ENCODE measurements at regions not wholly inside any gene's neighbourhood (a gene's known extent, or its start where the extent isn't known, plus 50 kb on each side); places are given as distances from the start of the nearest gene placed in this dataset.

DNA sequence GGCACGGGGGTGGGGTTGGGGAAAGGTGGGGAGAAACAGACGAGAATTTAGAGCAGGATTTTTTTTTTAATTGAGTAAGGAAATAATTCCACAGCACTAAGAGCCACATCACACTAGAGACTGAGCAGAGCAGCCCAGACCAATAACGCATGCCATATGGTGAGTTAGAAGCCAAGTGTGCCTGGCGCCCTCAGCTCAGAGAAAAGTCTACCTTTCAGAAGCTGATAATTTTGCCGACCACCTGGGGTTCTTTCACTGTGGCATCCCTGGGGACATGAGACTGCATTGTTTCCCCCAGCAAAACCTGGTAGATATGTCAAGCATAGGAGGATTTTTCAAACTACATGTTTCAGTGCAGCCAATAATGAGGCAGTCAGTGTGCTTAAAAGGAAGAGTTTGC is 516.8 kb downstream of the SMARCA1 start:
- Histone ChIP-seq H3K4me3 (ENCODE audit: control insufficient read depth in 2 of 3, extremely low read depth in 1 of 3, insufficient read depth in 2 of 3, low read depth in 1 of 3, low read length in 3 of 3) (no peak overlapping the region), H2AFZ (ENCODE audit: control insufficient read depth, low read length) (no peak overlapping the region), H3K27me3 (ENCODE audit: control insufficient read depth, extremely low read depth, insufficient read depth, low read length) (no peaks in the 10 kb centered on the region), H3K36me3 (ENCODE audit: control insufficient read depth in 2 of 2, extremely low read depth in 1 of 2, insufficient read depth in 2 of 2, low read length in 2 of 2) (no peaks in the 10 kb centered on the region), H3K4me1 (ENCODE audit: control insufficient read depth, extremely low read depth, insufficient read depth, low read length) (no peaks in the 10 kb centered on the region), H3K9me3 (ENCODE audit: control insufficient read depth, low read depth, low read length) (no peaks in the 10 kb centered on the region), H3K79me2 (ENCODE audit: control insufficient read depth, insufficient read depth, low read length) (no peaks in the 10 kb centered on the region), H3K9ac (ENCODE audit: control insufficient read depth, extremely low read depth, insufficient read depth, low read length) (no peak overlapping the region), H3K4me2 (ENCODE audit: control insufficient read depth, extremely low read depth, insufficient read depth, low read depth, low read length) (no peak overlapping the region), H4K20me1 (ENCODE audit: control insufficient read depth, extremely low read depth, insufficient read depth, low read length) (no peaks in the 10 kb centered on the region), H3K27ac (ENCODE audit: control insufficient read depth, insufficient read depth, low read length) (no peak overlapping the region), H3K9me1 (ENCODE audit: control insufficient read depth, extremely low read depth, insufficient read depth, low read length) (no peaks in the 10 kb centered on the region)
- no peak for FAIRE-seq
- no peak for TF ChIP-seq EZH2 (IDR thresholded peaks at IDR 0.05; ENCODE audit: low read length)
- TF ChIP-seq, protein P1, sequence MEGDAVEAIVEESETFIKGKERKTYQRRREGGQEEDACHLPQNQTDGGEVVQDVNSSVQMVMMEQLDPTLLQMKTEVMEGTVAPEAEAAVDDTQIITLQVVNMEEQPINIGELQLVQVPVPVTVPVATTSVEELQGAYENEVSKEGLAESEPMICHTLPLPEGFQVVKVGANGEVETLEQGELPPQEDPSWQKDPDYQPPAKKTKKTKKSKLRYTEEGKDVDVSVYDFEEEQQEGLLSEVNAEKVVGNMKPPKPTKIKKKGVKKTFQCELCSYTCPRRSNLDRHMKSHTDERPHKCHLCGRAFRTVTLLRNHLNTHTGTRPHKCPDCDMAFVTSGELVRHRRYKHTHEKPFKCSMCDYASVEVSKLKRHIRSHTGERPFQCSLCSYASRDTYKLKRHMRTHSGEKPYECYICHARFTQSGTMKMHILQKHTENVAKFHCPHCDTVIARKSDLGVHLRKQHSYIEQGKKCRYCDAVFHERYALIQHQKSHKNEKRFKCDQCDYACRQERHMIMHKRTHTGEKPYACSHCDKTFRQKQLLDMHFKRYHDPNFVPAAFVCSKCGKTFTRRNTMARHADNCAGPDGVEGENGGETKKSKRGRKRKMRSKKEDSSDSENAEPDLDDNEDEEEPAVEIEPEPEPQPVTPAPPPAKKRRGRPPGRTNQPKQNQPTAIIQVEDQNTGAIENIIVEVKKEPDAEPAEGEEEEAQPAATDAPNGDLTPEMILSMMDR (optimal IDR thresholded peaks at IDR 0.05 in 1 of 3, IDR thresholded peaks at IDR 0.05 in 1 of 3, conservative IDR thresholded peaks at IDR 0.05 in 1 of 3; ENCODE audit: extremely low read depth in 1 of 3, insufficient read depth in 2 of 3, low read length in 3 of 3) = no peak
- no peak for DNase-seq (ENCODE audit: low read depth, low spot score)
- dilution Hi-C loops (cut with MboI; ENCODE audit: extremely low pct_ligation_motif_present, low sequenced_read_pairs) = no loop called here

DNA sequence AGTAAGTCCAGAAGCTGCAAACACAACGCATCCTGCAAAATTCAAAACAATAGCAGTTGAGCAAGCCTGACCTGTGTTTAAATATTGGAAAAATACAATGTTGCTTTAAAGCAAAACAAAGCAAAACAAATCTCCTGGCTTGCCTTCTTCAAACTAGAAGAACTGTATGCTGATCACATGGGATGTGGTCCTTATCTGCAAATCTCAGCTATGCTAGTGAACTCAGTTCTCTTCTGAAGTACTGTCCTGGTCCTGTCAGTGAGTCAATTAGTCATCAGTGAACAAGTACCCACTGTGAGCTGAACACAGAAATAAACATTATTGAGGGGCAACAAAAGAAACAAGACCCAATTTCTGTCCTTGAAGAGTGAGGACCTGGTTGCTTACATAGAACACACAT is 522.5 kb downstream of the SMARCA1 start:
- Histone ChIP-seq H3K9me3 (ENCODE audit: control insufficient read depth, low read depth, low read length) (no peaks in the 10 kb centered on the region), H3K4me3 (ENCODE audit: control insufficient read depth in 2 of 3, extremely low read depth in 1 of 3, insufficient read depth in 2 of 3, low read depth in 1 of 3, low read length in 3 of 3) (no peak overlapping the region), H4K20me1 (ENCODE audit: control insufficient read depth, extremely low read depth, insufficient read depth, low read length) (no peaks in the 10 kb centered on the region), H3K36me3 (ENCODE audit: control insufficient read depth in 2 of 2, extremely low read depth in 1 of 2, insufficient read depth in 2 of 2, low read length in 2 of 2) (no peaks in the 10 kb centered on the region), H3K4me1 (ENCODE audit: control insufficient read depth, extremely low read depth, insufficient read depth, low read length) (no peaks in the 10 kb centered on the region), H3K9me1 (ENCODE audit: control insufficient read depth, extremely low read depth, insufficient read depth, low read length) (no peaks in the 10 kb centered on the region), H3K27me3 (ENCODE audit: control insufficient read depth, extremely low read depth, insufficient read depth, low read length) (no peaks in the 10 kb centered on the region), H3K4me2 (ENCODE audit: control insufficient read depth, extremely low read depth, insufficient read depth, low read depth, low read length) (no peak overlapping the region), H3K79me2 (ENCODE audit: control insufficient read depth, insufficient read depth, low read length) (no peaks in the 10 kb centered on the region), H3K9ac (ENCODE audit: control insufficient read depth, extremely low read depth, insufficient read depth, low read length) (no peak overlapping the region), H3K27ac (ENCODE audit: control insufficient read depth, insufficient read depth, low read length) (no peak overlapping the region), H2AFZ (ENCODE audit: control insufficient read depth, low read length) (no peak overlapping the region)
- dilution Hi-C loops (cut with MboI; ENCODE audit: extremely low pct_ligation_motif_present, low sequenced_read_pairs) = no loop called here
- TF ChIP-seq, protein P1 (optimal IDR thresholded peaks at IDR 0.05 in 1 of 3, IDR thresholded peaks at IDR 0.05 in 1 of 3, conservative IDR thresholded peaks at IDR 0.05 in 1 of 3; ENCODE audit: extremely low read depth in 1 of 3, insufficient read depth in 2 of 3, low read length in 3 of 3) = no peak
- no peak for TF ChIP-seq EZH2 (IDR thresholded peaks at IDR 0.05; ENCODE audit: low read length)
- FAIRE-seq (no peak), DNase-seq (ENCODE audit: low read depth, low spot score) (no peak)

Data from keratinocyte (primary cell).